ENCODE measurements at regions not wholly inside any gene's neighbourhood (a gene's known extent, or its start where the extent isn't known, plus 50 kb on each side); places are given as distances from the start of the nearest gene placed in this dataset.

DNA sequence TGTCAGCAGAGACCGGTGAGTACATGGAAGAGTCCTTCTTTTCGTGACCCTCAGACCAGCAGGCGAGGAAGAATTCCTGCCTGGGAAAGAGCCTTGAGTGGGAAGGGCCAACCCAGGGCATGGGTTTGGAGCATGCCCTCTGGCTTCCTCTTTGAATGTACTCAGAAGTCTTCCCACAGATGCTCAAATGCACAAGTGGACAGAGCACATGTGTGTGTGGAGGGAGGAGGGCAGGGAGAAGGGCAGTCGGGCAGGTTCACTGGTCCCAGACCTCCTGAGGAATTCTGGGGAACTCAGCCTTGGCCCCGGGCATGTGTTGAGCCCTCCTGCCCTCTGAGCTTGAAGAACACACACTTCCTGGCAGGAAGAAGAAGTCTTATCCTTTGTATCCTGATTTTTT, 63.2 kb upstream of the HELT start:
- H2BK120ac ChIP-seq (ENCODE audit: low read depth, low read length) = no peak overlapping the region
- H3K9ac ChIP-seq (ENCODE audit: low read length) = no peak overlapping the region
- no peak overlapping the region for H2BK15ac ChIP-seq (replicated peaks; ENCODE audit: low read depth)
- H3K4me2 ChIP-seq (ENCODE audit: low read length) = no peak overlapping the region
- no peak overlapping the region for H3K4me3 ChIP-seq (ENCODE audit: low read length)
- H3K79me1 ChIP-seq (ENCODE audit: low read length) = no peaks in the 10 kb centered on the region
- H3K56ac ChIP-seq (ENCODE audit: low read length) = no peak overlapping the region
- H3K27ac ChIP-seq (ENCODE audit: low read depth, low read length) = no peak overlapping the region
- no peaks in the 10 kb centered on the region for H3K27me3 ChIP-seq (ENCODE audit: insufficient read depth, low read length, poor library complexity)
- no peak overlapping the region for H4K5ac ChIP-seq (ENCODE audit: low read length)
- no peak overlapping the region for H4K8ac ChIP-seq (ENCODE audit: low read depth, low read length)
- H3K23ac ChIP-seq (ENCODE audit: low read length) = no peak overlapping the region
- no peak overlapping the region for H2BK5ac ChIP-seq (ENCODE audit: low read length)
- no peaks in the 10 kb centered on the region for H3K36me3 ChIP-seq (ENCODE audit: control insufficient read depth, insufficient read depth, low read length)
- no peak overlapping the region for H2AK5ac ChIP-seq (ENCODE audit: low read length)
- no peak for DNase-seq
- H3K18ac ChIP-seq (ENCODE audit: low read length) = no peak overlapping the region
- no CpG with 5 or more reads among the region's 5 CpGs for WGBS (ENCODE audit: extremely low coverage, insufficient coverage, low lambda C conversion rate)
- H3K4ac ChIP-seq (ENCODE audit: low read depth, low read length) = no peak overlapping the region
- H3K79me2 ChIP-seq (ENCODE audit: control insufficient read depth, insufficient read depth, low read length) = no peaks in the 10 kb centered on the region
- no peaks in the 10 kb centered on the region for H3K4me1 ChIP-seq (ENCODE audit: control insufficient read depth, low read depth, low read length)

DNA sequence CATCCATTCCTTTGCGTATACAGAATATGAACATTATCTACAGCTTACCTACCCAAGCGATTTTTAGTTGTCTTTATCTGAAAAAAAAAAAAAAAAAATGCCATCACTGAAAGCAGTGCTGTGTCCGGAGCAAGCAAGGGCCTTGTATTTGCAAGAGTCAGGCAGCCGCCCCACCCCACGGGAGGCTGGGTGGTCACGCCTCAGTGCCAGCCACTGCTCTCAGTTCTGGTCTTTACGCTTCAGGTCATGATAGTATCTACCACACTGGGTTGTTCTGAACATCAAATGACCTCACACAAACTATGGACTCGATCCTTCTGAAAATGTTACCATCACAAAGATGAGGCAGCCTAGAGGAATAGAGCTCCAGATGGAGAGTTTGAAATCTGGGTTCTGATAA, 62.7 kb upstream of the HELT start:
- H4K5ac ChIP-seq (ENCODE audit: low read length) = no peak overlapping the region
- H3K27me3 ChIP-seq (ENCODE audit: insufficient read depth, low read length, poor library complexity) = no peaks in the 10 kb centered on the region
- no peak overlapping the region for H3K56ac ChIP-seq (ENCODE audit: low read length)
- no peak overlapping the region for H3K4ac ChIP-seq (ENCODE audit: low read depth, low read length)
- no peak overlapping the region for H3K18ac ChIP-seq (ENCODE audit: low read length)
- no peaks in the 10 kb centered on the region for H3K36me3 ChIP-seq (ENCODE audit: control insufficient read depth, insufficient read depth, low read length)
- no peaks in the 10 kb centered on the region for H3K79me2 ChIP-seq (ENCODE audit: control insufficient read depth, insufficient read depth, low read length)
- no peak overlapping the region for H3K27ac ChIP-seq (ENCODE audit: low read depth, low read length)
- H3K9ac ChIP-seq (ENCODE audit: low read length) = no peak overlapping the region
- no peaks in the 10 kb centered on the region for H3K4me1 ChIP-seq (ENCODE audit: control insufficient read depth, low read depth, low read length)
- no peak overlapping the region for H2BK15ac ChIP-seq (replicated peaks; ENCODE audit: low read depth)
- no peak overlapping the region for H3K4me3 ChIP-seq (ENCODE audit: low read length)
- no peak overlapping the region for H4K8ac ChIP-seq (ENCODE audit: low read depth, low read length)
- no CpG with 5 or more reads among the region's 8 CpGs for WGBS (ENCODE audit: extremely low coverage, insufficient coverage, low lambda C conversion rate)
- no peaks in the 10 kb centered on the region for H3K79me1 ChIP-seq (ENCODE audit: low read length)
- no peak overlapping the region for H3K23ac ChIP-seq (ENCODE audit: low read length)
- DNase-seq = no peak
- H2AK5ac ChIP-seq (ENCODE audit: low read length) = no peak overlapping the region
- no peak overlapping the region for H2BK120ac ChIP-seq (ENCODE audit: low read depth, low read length)
- no peak overlapping the region for H2BK5ac ChIP-seq (ENCODE audit: low read length)
- no peak overlapping the region for H3K4me2 ChIP-seq (ENCODE audit: low read length)

DNA sequence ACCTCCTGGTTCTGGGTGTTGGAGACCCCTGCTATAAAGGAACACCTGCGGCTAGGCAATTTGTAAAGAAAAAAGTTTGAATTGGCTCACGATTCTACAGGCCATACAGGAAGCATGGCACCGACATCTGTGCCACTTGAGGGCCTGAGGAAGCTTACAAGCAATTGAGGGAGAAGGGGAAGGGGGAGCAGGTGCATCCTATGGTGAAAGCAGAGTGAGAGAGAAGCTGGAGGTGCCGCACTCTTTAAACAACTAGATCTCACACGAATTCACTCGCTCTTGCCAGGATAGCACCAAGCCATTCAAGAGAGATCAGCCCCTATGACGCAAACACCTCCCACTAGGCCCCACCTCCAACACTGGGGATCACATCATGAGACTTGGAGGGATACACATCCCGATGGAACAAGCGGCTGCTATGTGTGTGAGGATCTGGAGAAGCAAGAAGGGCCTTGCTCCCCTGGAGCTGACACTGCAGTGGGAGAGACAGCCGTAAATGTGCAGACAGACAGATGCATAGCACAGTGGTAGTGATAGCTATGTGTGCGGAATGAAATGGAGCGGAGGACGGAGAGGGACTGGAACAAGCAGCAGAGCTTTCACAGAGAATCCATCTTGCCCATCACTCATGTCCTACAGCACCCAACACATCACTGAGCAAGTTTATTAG, 60.7 kb upstream of the HELT start:
- WGBS (ENCODE audit: extremely low coverage, insufficient coverage, low lambda C conversion rate) = no CpG with 5 or more reads among the region's 13 CpGs
- Histone ChIP-seq H4K5ac (ENCODE audit: low read length) (no peak overlapping the region), H2BK15ac (replicated peaks; ENCODE audit: low read depth) (no peak overlapping the region), H3K36me3 (ENCODE audit: control insufficient read depth, insufficient read depth, low read length) (no peaks in the 10 kb centered on the region), H3K4me3 (ENCODE audit: low read length) (no peak overlapping the region), H3K56ac (ENCODE audit: low read length) (no peak overlapping the region), H3K4me2 (ENCODE audit: low read length) (no peak overlapping the region), H2AK5ac (ENCODE audit: low read length) (no peak overlapping the region), H3K23ac (ENCODE audit: low read length) (no peak overlapping the region), H3K18ac (ENCODE audit: low read length) (no peak overlapping the region), H2BK5ac (ENCODE audit: low read length) (no peak overlapping the region), H2BK120ac (ENCODE audit: low read depth, low read length) (no peak overlapping the region), H3K27me3 (ENCODE audit: insufficient read depth, low read length, poor library complexity) (no peaks in the 10 kb centered on the region), H3K9ac (ENCODE audit: low read length) (no peak overlapping the region), H3K27ac (ENCODE audit: low read depth, low read length) (no peak overlapping the region), H4K8ac (ENCODE audit: low read depth, low read length) (no peak overlapping the region), H3K4ac (ENCODE audit: low read depth, low read length) (no peak overlapping the region), H3K4me1 (ENCODE audit: control insufficient read depth, low read depth, low read length) (no peaks in the 10 kb centered on the region), H3K79me2 (ENCODE audit: control insufficient read depth, insufficient read depth, low read length) (no peaks in the 10 kb centered on the region), H3K79me1 (ENCODE audit: low read length) (no peaks in the 10 kb centered on the region)
- no peak for DNase-seq

DNA sequence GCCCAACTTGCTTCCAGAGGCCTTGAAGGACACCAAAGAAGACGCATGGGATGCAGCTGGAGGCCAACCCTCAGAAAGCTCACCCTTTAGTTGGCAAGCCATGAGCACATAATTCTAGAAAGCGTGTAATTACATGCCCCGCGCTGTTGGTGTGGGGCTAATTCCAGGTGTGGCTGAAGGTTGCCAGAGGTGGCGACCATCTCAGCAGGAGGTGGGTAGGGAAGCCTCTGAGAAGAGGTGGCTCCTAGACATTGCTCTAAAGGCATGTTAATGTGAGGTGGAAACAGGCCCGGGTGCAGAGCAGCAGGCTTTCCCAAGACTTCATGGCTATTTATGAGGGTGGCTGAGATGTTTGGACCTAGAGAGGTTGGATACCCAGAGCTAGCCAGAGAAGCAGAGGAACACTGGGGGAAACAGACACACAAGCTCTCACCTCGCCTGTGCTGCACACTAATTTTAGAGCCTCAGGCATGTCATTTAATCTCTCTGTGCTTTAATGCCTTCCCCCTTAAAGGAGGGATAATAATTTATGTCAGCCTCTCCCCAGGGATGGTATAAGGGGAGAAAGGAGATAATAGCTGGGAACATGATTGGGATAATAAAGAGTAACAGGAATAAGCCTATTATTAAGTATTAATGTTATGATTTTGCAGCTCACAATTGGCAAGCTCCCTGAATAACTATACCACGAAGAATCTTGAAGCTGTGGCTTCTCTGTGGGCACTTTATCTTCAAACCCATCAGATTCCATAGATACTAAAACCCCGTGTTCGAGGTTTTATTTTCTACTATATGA, 60.0 kb upstream of the HELT start:
- H3K79me1 ChIP-seq (ENCODE audit: low read length) = no peaks in the 10 kb centered on the region
- H3K79me2 ChIP-seq (ENCODE audit: control insufficient read depth, insufficient read depth, low read length) = no peaks in the 10 kb centered on the region
- WGBS (ENCODE audit: extremely low coverage, insufficient coverage, low lambda C conversion rate) = no CpG with 5 or more reads among the region's 10 CpGs
- no peak overlapping the region for H4K5ac ChIP-seq (ENCODE audit: low read length)
- H3K9ac ChIP-seq (ENCODE audit: low read length) = no peak overlapping the region
- no peak overlapping the region for H3K27ac ChIP-seq (ENCODE audit: low read depth, low read length)
- no peak overlapping the region for H3K56ac ChIP-seq (ENCODE audit: low read length)
- no peak overlapping the region for H3K18ac ChIP-seq (ENCODE audit: low read length)
- no peaks in the 10 kb centered on the region for H3K36me3 ChIP-seq (ENCODE audit: control insufficient read depth, insufficient read depth, low read length)
- no peak overlapping the region for H3K4ac ChIP-seq (ENCODE audit: low read depth, low read length)
- H3K23ac ChIP-seq (ENCODE audit: low read length) = no peak overlapping the region
- DNase-seq = no peak
- no peak overlapping the region for H4K8ac ChIP-seq (ENCODE audit: low read depth, low read length)
- no peak overlapping the region for H2BK5ac ChIP-seq (ENCODE audit: low read length)
- no peak overlapping the region for H2AK5ac ChIP-seq (ENCODE audit: low read length)
- no peak overlapping the region for H2BK120ac ChIP-seq (ENCODE audit: low read depth, low read length)
- H2BK15ac ChIP-seq (replicated peaks; ENCODE audit: low read depth) = no peak overlapping the region
- no peaks in the 10 kb centered on the region for H3K27me3 ChIP-seq (ENCODE audit: insufficient read depth, low read length, poor library complexity)
- H3K4me2 ChIP-seq (ENCODE audit: low read length) = no peak overlapping the region
- no peak overlapping the region for H3K4me3 ChIP-seq (ENCODE audit: low read length)
- H3K4me1 ChIP-seq (ENCODE audit: control insufficient read depth, low read depth, low read length) = no peaks in the 10 kb centered on the region

DNA sequence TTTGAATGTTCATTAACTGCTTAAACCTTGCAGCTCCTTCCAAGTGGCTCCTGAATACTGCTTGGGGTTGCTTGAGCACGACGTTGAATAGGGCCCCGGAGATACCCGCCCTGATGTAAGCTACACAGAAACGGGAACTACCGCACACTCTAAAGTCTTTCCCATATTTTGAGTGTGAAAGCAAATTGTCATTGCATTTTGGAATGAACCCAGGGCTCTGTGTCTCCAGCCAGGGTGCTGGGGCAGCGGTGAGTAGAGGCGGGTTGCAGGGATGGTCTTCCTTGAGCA, 59.4 kb upstream of the HELT start:
- DNase-seq = no peak
- no peak overlapping the region for H3K4me2 ChIP-seq (ENCODE audit: low read length)
- no peaks in the 10 kb centered on the region for H3K4me1 ChIP-seq (ENCODE audit: control insufficient read depth, low read depth, low read length)
- no peaks in the 10 kb centered on the region for H3K27me3 ChIP-seq (ENCODE audit: insufficient read depth, low read length, poor library complexity)
- H3K56ac ChIP-seq (ENCODE audit: low read length) = no peak overlapping the region
- no peak overlapping the region for H2BK120ac ChIP-seq (ENCODE audit: low read depth, low read length)
- H4K5ac ChIP-seq (ENCODE audit: low read length) = no peak overlapping the region
- no peak overlapping the region for H4K8ac ChIP-seq (ENCODE audit: low read depth, low read length)
- WGBS (ENCODE audit: extremely low coverage, insufficient coverage, low lambda C conversion rate) = no CpG with 5 or more reads among the region's 8 CpGs
- H3K27ac ChIP-seq (ENCODE audit: low read depth, low read length) = no peak overlapping the region
- H3K9ac ChIP-seq (ENCODE audit: low read length) = no peak overlapping the region
- no peak overlapping the region for H3K18ac ChIP-seq (ENCODE audit: low read length)
- no peaks in the 10 kb centered on the region for H3K79me2 ChIP-seq (ENCODE audit: control insufficient read depth, insufficient read depth, low read length)
- no peak overlapping the region for H2BK15ac ChIP-seq (replicated peaks; ENCODE audit: low read depth)
- H3K36me3 ChIP-seq (ENCODE audit: control insufficient read depth, insufficient read depth, low read length) = no peaks in the 10 kb centered on the region
- H3K79me1 ChIP-seq (ENCODE audit: low read length) = no peaks in the 10 kb centered on the region
- H3K4ac ChIP-seq (ENCODE audit: low read depth, low read length) = no peak overlapping the region
- H3K23ac ChIP-seq (ENCODE audit: low read length) = no peak overlapping the region
- H3K4me3 ChIP-seq (ENCODE audit: low read length) = no peak overlapping the region
- H2BK5ac ChIP-seq (ENCODE audit: low read length) = no peak overlapping the region
- H2AK5ac ChIP-seq (ENCODE audit: low read length) = no peak overlapping the region

DNA sequence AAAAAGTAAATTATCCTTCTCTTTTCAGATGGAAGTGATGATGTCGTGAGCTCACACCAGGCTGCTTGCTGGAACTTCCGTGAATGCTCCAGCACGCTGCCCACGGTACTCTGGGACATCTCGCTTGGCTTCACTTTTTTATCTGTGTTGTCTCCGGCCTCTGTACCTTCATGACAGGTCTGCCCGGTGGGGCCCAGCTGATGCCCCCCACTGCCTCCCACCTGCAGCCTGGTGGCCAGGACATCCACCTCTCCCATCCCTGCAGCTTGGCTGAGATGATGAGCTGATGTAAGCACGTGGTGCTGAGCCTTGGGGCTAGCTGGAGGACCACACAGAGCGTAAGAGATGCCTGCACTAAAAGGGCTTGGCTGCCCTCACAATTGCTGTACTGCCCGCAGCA, 59.0 kb upstream of the HELT start:
- Histone ChIP-seq H3K79me2 (ENCODE audit: control insufficient read depth, insufficient read depth, low read length) (no peaks in the 10 kb centered on the region), H3K79me1 (ENCODE audit: low read length) (no peaks in the 10 kb centered on the region), H3K4me2 (ENCODE audit: low read length) (no peak overlapping the region), H3K18ac (ENCODE audit: low read length) (no peak overlapping the region), H2BK120ac (ENCODE audit: low read depth, low read length) (no peak overlapping the region), H3K4me3 (ENCODE audit: low read length) (no peak overlapping the region), H2BK15ac (replicated peaks; ENCODE audit: low read depth) (no peak overlapping the region), H3K4me1 (ENCODE audit: control insufficient read depth, low read depth, low read length) (no peaks in the 10 kb centered on the region), H2BK5ac (ENCODE audit: low read length) (no peak overlapping the region), H3K23ac (ENCODE audit: low read length) (no peak overlapping the region), H3K56ac (ENCODE audit: low read length) (no peak overlapping the region), H4K5ac (ENCODE audit: low read length) (no peak overlapping the region), H3K27ac (ENCODE audit: low read depth, low read length) (no peak overlapping the region), H3K9ac (ENCODE audit: low read length) (no peak overlapping the region), H3K36me3 (ENCODE audit: control insufficient read depth, insufficient read depth, low read length) (no peaks in the 10 kb centered on the region), H3K27me3 (ENCODE audit: insufficient read depth, low read length, poor library complexity) (no peaks in the 10 kb centered on the region), H2AK5ac (ENCODE audit: low read length) (no peak overlapping the region), H3K4ac (ENCODE audit: low read depth, low read length) (no peak overlapping the region), H4K8ac (ENCODE audit: low read depth, low read length) (no peak overlapping the region)
- DNase-seq = no peak
- no CpG with 5 or more reads among the region's 10 CpGs for WGBS (ENCODE audit: extremely low coverage, insufficient coverage, low lambda C conversion rate)
